22Rv1 (cell line): ENCODE measurements at regions not wholly inside any gene's neighbourhood (a gene's known extent, or its start where the extent isn't known, plus 50 kb on each side); places are given as distances from the start of the nearest gene placed in this dataset.
"Not testable (repeated sequence)": the region's sequence is repeated elsewhere in the genome, so short reads cannot be mapped to it uniquely, and the experiment has no call there.

Experiments used
- H3K27ac ChIP-seq: fragments of 450-650 bp; 2 replicates; pipeline ENCODE4 v1.5.1; 2017
- ZFX ChIP-seq: fragments of 450-650 bp; IDR thresholded peaks from 2 replicates; pipeline ENCODE4 v1.6.1; 2017; ENCODE audit warnings: antibody characterized with exemption, borderline replicate concordance
- TF ChIP-seq, protein P1 (sequence below): fragments of 450-650 bp; IDR thresholded peaks from 2 replicates; pipeline ENCODE4 v1.5.1; 2017; ENCODE audit warnings: mild to moderate bottlenecking

DNA sequence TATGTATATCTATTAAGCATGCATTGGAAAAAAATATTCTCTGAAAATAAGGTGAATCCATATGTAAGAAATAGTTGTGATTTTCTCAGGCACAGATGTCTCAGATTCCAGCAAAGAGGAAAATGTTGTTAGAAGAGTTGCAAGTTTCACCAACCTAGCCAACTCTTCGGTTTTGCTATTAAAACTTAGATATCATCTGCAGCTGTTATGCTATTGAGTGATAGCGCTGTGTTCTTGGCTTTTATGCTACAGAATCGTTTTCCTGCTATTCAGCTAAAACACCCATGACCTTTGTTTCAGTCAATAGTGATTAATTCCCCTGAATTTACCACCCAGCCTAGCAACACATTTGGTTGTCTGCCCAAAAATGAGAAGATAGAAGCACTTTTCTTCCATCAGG is 795.6 kb upstream of the ANO3 start:
- TF ChIP-seq, protein P1, sequence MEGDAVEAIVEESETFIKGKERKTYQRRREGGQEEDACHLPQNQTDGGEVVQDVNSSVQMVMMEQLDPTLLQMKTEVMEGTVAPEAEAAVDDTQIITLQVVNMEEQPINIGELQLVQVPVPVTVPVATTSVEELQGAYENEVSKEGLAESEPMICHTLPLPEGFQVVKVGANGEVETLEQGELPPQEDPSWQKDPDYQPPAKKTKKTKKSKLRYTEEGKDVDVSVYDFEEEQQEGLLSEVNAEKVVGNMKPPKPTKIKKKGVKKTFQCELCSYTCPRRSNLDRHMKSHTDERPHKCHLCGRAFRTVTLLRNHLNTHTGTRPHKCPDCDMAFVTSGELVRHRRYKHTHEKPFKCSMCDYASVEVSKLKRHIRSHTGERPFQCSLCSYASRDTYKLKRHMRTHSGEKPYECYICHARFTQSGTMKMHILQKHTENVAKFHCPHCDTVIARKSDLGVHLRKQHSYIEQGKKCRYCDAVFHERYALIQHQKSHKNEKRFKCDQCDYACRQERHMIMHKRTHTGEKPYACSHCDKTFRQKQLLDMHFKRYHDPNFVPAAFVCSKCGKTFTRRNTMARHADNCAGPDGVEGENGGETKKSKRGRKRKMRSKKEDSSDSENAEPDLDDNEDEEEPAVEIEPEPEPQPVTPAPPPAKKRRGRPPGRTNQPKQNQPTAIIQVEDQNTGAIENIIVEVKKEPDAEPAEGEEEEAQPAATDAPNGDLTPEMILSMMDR, result no peak
- TF ChIP-seq ZFX, result no peak

DNA sequence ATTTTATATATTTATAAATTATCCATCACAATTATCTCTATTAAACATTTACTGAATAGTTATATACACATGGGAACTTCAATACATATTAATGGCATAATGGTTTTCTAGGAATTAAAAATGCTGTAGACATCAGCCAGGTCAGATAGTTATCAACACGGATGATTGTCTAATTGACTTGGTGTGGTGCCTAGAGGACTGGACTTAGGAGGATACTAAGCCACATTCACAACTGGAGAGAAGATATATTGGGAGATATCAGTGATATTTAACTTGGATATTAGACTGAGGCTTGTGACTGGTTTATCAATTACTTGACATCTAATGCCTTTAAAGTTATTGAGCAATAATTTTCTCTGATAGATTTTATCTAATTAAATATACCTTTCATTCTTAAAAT is 794.5 kb upstream of the ANO3 start:
- no peak for TF ChIP-seq ZFX
- TF ChIP-seq, protein P1, result no peak

More for the DNA sequence above, 795.6 kb upstream of the ANO3 start:
- H3K27ac ChIP-seq, result no peak overlapping the region

DNA sequence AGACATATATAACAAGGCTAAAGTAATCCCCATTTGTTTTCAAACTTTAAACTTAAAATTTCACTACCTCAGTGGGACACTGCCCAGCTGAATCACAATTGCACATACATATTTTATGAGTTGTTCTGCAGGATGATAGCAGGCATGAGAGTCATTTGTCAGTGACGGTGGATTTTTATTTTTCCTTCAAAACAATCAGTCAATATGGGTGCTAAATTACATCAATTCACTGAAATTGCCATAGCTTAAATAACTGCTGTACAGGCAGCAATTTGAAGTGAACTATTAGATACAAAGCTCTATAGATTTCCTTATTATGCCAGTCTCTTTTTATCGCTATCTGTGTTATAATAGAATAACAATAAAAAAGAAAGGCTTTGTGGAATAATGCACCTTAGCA is 784.6 kb upstream of the ANO3 start:
- no peak for TF ChIP-seq ZFX
- TF ChIP-seq, protein P1, result no peak
- no peak overlapping the region for H3K27ac ChIP-seq

More for the DNA sequence above, 794.5 kb upstream of the ANO3 start:
- H3K27ac ChIP-seq, result no peak overlapping the region

DNA sequence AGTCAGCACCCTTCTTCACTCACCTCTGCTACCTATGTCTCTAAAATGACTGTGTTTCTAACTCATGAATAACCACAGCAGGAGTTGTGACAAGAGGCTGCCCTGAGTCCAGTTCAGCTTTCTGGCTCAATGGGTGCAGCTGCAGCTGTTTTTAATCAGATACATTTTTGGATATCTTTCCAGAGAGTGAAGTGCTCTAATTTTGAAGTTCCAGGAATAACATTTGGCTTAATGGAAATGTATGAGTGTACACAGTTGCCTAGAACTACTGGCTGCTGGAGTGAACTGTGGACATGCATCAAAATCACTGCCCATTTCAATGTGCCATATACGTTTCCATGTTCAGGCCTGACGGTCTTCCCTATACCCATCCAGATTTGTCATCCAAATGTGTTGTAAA is 769.5 kb upstream of the ANO3 start:
- TF ChIP-seq ZFX, result no peak
- TF ChIP-seq, protein P1, result no peak
- no peak overlapping the region for H3K27ac ChIP-seq

DNA sequence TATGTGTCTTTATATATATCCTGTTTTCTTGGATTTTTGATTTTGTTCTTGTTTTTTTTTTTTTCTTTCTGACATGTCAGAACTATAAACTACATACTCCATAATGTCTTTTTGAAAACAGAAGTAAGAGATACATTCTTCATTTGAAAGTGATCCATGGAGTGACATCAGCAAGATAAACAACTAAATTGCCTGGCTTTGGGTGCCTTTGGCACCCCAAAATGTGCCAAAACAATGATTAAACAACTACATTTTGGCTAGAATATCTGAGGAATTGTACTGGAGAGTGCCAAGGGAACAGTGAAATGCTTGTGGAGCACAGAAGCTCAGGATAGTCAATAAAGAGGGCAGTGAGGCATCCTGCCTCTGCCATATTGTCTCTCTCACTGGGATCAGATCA is 766.1 kb upstream of the ANO3 start:
- H3K27ac ChIP-seq, result no peak overlapping the region
- TF ChIP-seq, protein P1, result no peak
- no peak for TF ChIP-seq ZFX

DNA sequence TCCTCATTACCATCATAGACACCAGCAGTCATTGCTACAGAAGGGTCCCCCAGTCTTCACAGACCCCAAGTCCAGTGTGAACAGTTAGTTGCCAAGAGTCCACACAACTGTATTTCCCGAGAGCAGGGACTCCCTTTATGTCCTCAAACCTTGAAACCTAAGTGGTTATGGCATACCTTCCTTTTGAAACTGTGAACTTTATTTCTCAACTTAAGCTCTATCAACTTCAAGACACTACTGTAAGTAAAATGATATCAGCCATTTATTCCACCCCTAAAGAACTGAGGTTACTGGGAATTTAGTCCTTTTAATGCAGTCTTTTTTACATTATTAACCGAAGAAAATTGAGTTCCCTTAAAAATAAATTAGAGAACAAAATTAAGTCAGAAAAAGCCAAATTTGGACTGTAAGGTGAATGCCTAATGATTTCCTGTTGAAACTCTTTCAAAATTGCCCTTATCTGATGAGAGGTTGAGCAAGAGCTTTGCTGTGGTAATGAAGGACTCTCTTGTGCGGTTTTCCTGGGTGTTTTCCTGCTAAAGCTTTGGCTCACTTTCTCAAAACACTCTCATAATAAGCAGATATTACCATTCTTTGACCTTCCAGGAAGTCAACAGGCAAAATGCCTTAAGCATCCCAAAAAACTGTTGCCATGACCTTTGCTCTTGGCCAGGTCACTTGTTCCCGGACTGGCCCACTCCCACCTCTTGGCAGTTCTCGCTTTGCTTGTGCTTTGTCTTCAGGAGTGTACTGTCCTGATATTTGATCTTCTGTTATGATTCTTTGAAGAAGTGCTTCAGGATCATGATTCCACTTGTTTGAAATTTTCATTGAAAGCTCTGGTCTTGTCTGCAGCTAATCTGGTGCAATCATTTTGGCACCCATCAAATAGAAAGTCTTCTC is 765.4 kb upstream of the ANO3 start:
- no peak overlapping the region for H3K27ac ChIP-seq
- TF ChIP-seq ZFX, result no peak
- TF ChIP-seq, protein P1, result no peak

DNA sequence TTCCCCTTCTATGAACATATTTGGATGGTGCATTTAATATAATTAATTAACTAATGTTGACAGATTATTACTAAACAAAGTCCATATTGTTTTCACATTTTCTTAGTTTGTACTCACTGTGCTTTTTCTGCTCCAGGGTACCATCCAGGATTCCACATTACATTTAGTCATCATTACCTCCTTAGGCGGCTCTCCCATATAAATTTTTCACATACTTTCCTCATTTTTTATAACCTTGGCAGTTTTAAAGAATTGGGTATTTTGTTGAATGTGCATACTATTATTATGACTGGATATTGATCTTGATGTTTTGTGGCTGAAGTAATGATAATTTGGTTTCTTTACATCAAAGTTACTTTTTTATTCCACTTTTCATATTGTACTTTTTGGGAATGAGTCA is 755.6 kb upstream of the ANO3 start:
- H3K27ac ChIP-seq, result no peak overlapping the region
- no peak for TF ChIP-seq ZFX
- TF ChIP-seq, protein P1, result no peak

DNA sequence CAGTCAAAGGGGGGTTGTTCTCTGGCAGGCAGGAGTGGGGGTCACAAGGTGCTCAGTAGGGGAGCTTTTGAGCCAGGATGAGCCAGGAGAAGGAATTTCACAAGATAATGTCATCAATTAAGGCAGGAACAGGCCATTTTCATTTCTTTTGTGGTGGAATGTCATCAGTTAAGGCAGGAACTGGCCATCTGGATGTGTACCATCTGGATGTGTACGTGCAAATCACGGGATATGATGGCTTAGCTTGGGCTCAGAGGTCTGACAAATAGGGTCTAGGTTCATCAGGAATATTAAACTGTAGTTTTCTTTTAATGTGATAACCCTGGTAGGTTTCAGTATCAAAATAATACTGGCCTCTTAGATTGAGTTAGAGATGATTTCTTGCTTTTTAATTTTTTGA is 752.4 kb upstream of the ANO3 start:
- not testable (repeated sequence) for H3K27ac ChIP-seq
